HG02840 (cell line): ENCODE measurements at regions not wholly inside any gene's neighbourhood (a gene's known extent, or its start where the extent isn't known, plus 50 kb on each side); places are given as distances from the start of the nearest gene placed in this dataset.
"Not testable (repeated sequence)": the region's sequence is repeated elsewhere in the genome, so short reads cannot be mapped to it uniquely, and the experiment has no call there.

Experiments
- ATAC-seq: cut with Tn5 transposase; IDR thresholded peaks from one replicate; pipeline ENCODE4 v1.9.1; 2021; ENCODE audit warnings: mild to moderate bottlenecking, moderate library complexity, moderate number of reproducible peaks; ENCODE audit not compliant: unreplicated experiment, low FRiP score

- ATAC-seq, result no peak
Observed at GRCh38 chr10:9878383-9878782, 1139.3 kb upstream of the CELF2 start.

GRCh38 chr10:9885761-9886160, 1131.9 kb upstream of the CELF2 start:
- ATAC-seq, result no peak

DNA sequence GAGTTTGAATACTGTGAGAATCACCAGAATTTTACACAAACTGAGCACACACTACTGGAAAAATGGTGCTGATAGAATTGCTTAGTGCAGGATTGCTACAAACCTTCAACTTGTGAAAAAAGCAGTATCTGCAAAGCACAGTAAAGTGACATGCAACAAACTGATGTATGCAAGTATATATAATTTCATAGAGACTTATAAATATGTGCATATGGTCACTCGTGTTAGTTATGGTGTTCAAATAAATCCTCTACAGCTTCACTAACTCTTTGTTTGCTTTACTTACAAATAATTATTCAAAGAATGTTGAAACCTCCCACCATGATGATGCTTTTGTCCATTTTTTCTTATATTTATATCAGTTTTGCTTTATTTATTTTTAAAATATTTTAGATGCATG, 1130.9 kb upstream of the CELF2 start:
- no peak for ATAC-seq

GRCh38 chr10:9895453-9895852, 1122.2 kb upstream of the CELF2 start:
- no peak for ATAC-seq

DNA sequence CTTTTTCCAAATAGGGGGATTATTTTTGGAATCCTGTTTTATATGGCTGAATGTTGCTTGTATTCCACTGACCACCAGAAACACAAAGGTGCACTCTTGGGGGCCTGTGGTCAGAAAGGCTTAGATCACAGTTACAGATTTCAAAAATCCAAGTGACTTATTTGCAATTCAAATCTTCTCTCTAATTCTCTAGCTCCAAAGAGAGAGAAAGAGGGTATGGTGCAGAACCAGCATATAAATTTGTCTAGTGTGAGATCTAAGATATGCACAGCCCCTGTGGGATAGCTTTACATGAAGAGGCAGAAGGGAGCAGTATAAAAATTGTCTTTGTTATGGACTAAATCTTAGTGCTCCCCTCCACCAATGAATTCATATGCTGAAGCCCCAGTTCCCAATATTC, 1121.7 kb upstream of the CELF2 start:
- ATAC-seq, result no peak

GRCh38 chr10:9898633-9899395, 1118.9 kb upstream of the CELF2 start:
- ATAC-seq, result no peak

- ATAC-seq, result no peak
Observed at GRCh38 chr10:9900751-9901150, 1116.9 kb upstream of the CELF2 start.

GRCh38 chr10:9901971-9902370, 1115.7 kb upstream of the CELF2 start:
- ATAC-seq, result no peak

- no peak for ATAC-seq
Observed at GRCh38 chr10:9910446-9910845, 1107.2 kb upstream of the CELF2 start.

DNA sequence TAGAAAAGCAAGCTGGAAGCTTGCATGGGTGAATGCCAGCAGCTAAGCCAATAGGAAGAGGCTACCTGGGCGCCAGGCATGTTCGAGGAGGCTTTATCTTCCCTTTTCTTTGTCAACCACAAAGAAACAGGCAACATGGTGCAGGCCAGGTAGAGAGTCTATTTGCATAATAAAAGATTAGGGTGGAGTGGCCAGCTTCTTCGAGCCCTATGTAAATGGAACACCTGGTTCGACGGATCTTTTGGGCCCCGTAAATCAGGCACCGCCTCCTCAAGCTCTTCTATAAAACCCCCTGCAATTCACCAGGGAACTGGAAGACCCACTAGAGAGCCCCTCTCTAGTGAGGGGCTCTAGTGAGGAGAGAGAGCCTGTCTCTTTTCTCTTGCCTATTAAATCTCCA, 1106.2 kb upstream of the CELF2 start:
- ATAC-seq, result no peak

- no peak for ATAC-seq
Observed at GRCh38 chr10:9913876-9914514, 1103.7 kb upstream of the CELF2 start.

DNA sequence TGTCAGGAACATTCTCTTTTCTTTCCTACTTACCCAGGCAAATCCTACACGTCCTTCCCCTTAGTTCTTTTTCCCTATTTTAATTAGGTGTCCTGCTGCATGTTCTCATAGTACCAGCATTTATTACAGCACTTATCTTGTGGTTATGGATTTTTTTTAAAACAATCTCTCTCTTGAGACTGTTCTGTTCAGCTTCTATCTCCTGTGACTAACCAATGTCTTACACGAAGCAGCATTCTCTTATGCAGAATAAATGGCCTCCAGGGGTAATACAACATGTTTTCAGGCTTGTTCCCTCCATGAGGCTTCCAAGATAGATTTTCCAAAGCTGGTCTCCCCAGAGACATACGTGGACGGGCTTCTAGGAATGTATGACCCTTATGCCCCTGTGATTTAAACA, 1096.1 kb upstream of the CELF2 start:
- no peak for ATAC-seq

- ATAC-seq, result no peak
Observed at GRCh38 chr10:9922126-9922870, 1095.4 kb upstream of the CELF2 start.

GRCh38 chr10:9926003-9926402, 1091.7 kb upstream of the CELF2 start:
- no peak for ATAC-seq

DNA sequence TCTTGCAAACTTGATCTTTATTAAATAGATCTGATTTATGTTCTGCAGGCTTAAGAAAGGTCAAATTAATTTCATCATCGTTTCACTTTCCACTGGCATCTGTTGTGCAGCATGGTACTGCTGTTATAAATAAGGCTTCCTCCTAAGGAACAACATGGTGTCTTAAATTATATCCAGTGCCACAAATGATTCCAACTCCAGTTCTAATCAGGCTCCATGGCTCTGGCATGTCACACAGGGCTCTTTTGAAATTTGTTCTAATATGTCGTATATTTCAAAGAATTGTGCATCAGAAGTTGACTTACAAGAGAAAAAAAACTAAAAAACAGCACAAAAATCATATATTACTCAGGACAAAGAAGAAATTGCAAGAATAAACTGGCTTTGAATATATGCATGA, 1090.8 kb upstream of the CELF2 start:
- no peak for ATAC-seq

GRCh38 chr10:9939716-9940115, 1078.0 kb upstream of the CELF2 start:
- ATAC-seq, result no peak

GRCh38 chr10:9944690-9945089, 1073.0 kb upstream of the CELF2 start:
- no peak for ATAC-seq

DNA sequence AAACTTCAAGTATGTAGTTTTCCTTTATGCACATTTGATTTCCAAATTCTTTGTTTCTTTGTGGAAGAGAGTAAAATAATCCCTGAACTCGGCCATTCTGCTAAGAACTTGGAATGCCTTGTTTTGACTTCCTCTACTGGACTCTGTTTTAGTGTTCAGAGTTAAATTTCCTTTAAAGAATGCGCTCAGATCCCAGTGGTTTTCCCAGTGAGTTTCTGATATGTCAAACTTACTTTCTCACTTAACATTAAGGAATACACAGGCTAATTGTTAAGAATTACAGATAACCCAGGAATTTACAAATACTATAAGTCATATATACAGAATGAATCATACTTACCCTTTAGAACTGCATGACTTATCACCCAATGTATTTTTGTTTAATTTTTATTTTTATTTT, 1067.6 kb upstream of the CELF2 start:
- no peak for ATAC-seq

- no peak for ATAC-seq
Observed at GRCh38 chr10:9951481-9952257, 1066.0 kb upstream of the CELF2 start.

DNA sequence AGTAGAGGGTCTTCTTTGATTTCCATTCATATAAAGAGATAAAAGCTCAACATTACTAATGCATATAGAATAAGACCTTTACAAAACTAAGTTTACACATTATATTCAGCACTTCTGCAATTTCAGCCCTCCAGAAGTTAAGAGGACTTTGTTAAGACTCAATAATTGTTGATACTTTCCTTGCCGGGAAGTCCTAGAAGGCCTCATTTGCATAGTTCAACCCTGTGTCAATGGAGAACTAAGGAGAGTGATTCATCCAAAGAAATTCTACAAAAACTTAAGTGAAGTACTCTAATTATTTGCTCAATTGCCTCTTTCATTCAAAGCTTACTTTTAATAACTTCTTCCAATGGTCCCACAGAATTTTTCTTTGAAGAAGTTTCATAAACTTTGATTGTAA, 1060.3 kb upstream of the CELF2 start:
- ATAC-seq, result no peak

DNA sequence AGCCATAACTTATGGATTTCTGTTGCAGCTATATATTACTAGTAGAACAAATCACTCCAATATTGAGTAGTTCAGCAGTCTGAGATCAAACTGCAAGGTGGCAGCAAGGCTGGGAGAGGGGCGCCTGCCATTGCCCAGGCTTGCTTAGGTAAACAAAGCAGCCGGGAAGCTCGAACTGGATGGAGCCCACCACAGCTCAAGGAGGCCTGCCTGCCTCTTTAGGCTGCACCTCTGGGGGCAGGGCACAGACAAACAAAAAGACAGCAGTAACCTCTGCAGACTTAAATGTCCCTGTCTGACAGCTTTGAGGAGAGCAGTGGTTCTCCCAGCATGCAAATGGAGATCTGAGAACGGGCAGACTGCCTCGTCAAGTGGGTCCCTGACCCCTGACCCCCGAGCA, 1059.8 kb upstream of the CELF2 start:
- not testable (repeated sequence) for ATAC-seq
